ENCODE measurements at regions not wholly inside any gene's neighbourhood (a gene's known extent, or its start where the extent isn't known, plus 50 kb on each side); places are given as distances from the start of the nearest gene placed in this dataset.

GRCh38 chr3:86708893-86709292, 282.1 kb downstream of the VGLL3 start:
- TF ChIP-seq, protein P1, sequence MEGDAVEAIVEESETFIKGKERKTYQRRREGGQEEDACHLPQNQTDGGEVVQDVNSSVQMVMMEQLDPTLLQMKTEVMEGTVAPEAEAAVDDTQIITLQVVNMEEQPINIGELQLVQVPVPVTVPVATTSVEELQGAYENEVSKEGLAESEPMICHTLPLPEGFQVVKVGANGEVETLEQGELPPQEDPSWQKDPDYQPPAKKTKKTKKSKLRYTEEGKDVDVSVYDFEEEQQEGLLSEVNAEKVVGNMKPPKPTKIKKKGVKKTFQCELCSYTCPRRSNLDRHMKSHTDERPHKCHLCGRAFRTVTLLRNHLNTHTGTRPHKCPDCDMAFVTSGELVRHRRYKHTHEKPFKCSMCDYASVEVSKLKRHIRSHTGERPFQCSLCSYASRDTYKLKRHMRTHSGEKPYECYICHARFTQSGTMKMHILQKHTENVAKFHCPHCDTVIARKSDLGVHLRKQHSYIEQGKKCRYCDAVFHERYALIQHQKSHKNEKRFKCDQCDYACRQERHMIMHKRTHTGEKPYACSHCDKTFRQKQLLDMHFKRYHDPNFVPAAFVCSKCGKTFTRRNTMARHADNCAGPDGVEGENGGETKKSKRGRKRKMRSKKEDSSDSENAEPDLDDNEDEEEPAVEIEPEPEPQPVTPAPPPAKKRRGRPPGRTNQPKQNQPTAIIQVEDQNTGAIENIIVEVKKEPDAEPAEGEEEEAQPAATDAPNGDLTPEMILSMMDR (IDR thresholded peaks at IDR 0.05), result no peak
- no peak for TF ChIP-seq POLR2A (IDR thresholded peaks at IDR 0.05)

Data from uterus (tissue), 2 donors.